HUDEP-2 (cell line): ENCODE measurements at regions not wholly inside any gene's neighbourhood (a gene's known extent, or its start where the extent isn't known, plus 50 kb on each side); places are given as distances from the start of the nearest gene placed in this dataset.
"Not testable (repeated sequence)": the region's sequence is repeated elsewhere in the genome, so short reads cannot be mapped to it uniquely, and the experiment has no call there.

Experiments used
- DNase-seq, 76 experiments: peaks; one replicate each; lab custom pipeline; 2025; ENCODE audit not compliant: unreplicated experiment in 76 of 76; lab: John Stamatoyannopoulos, UW

- no peak for DNase-seq
Observed at GRCh38 chr6:155755452-155755851, 299.8 kb upstream of the NOX3 start.

- not testable (repeated sequence) for DNase-seq
Observed at GRCh38 chr6:155748778-155749177, 293.1 kb upstream of the NOX3 start.

- no peak for DNase-seq
Observed at GRCh38 chr6:155747491-155747890, 291.9 kb upstream of the NOX3 start.

- DNase-seq: no peak
Observed at GRCh38 chr6:155740781-155741399, 285.3 kb upstream of the NOX3 start.

GRCh38 chr6:155738602-155739105, 283.0 kb upstream of the NOX3 start:
- DNase-seq: peak in 41 of 76 experiments; percentile 9 to 85 (median 49)

GRCh38 chr6:155717374-155717773, 261.7 kb upstream of the NOX3 start:
- DNase-seq: peak in 1 of 76 experiments; percentile 3

- DNase-seq: no peak
Observed at GRCh38 chr6:155710704-155711103, 255.1 kb upstream of the NOX3 start.

- no peak for DNase-seq
Observed at GRCh38 chr6:155709262-155709661, 253.6 kb upstream of the NOX3 start.

- no peak for DNase-seq
Observed at GRCh38 chr6:155708100-155708499, 252.5 kb upstream of the NOX3 start.

- no peak for DNase-seq
Observed at GRCh38 chr6:155706806-155707205, 251.2 kb upstream of the NOX3 start.

GRCh38 chr6:155706341-155706740, 250.7 kb upstream of the NOX3 start:
- no peak for DNase-seq

- DNase-seq: no peak
Observed at GRCh38 chr6:155701342-155701741, 245.7 kb upstream of the NOX3 start.

- DNase-seq: no peak
Observed at GRCh38 chr6:155695495-155695894, 239.9 kb upstream of the NOX3 start.

GRCh38 chr6:155694419-155694790, 238.8 kb upstream of the NOX3 start:
- no peak for DNase-seq

GRCh38 chr6:155693573-155694418, 238.2 kb upstream of the NOX3 start:
- DNase-seq: no peak

GRCh38 chr6:155690820-155691219, 235.2 kb upstream of the NOX3 start:
- no peak for DNase-seq

GRCh38 chr6:155687645-155688044, 232.0 kb upstream of the NOX3 start:
- DNase-seq: no peak

- DNase-seq: no peak
Observed at GRCh38 chr6:155684416-155685196, 229.0 kb upstream of the NOX3 start.

- DNase-seq: no peak
Observed at GRCh38 chr6:155678361-155678760, 222.7 kb upstream of the NOX3 start.

GRCh38 chr6:155676346-155676745, 220.7 kb upstream of the NOX3 start:
- no peak for DNase-seq

- no peak for DNase-seq
Observed at GRCh38 chr6:155670655-155671054, 215.0 kb upstream of the NOX3 start.
